GM19452 (cell line): ENCODE measurements at regions not wholly inside any gene's neighbourhood (a gene's known extent, or its start where the extent isn't known, plus 50 kb on each side); places are given as distances from the start of the nearest gene placed in this dataset.

Experiments used
- ATAC-seq: cut with Tn5 transposase; IDR thresholded peaks from one replicate; pipeline ENCODE4 v1.9.1; 2021; ENCODE audit not compliant: unreplicated experiment

- ATAC-seq = no peak
Measured at GRCh38 chr1:34591751-34592629, 162.9 kb upstream of the GJB5 start.

- no peak for ATAC-seq
Measured at GRCh38 chr1:34597877-34598514, 156.9 kb upstream of the GJB5 start.

GRCh38 chr1:34602907-34603306 lies 151.9 kb upstream of the GJB5 start:
- no peak for ATAC-seq

- no peak for ATAC-seq
Measured at GRCh38 chr1:34603594-34603993, 151.3 kb upstream of the GJB5 start.

GRCh38 chr1:34606504-34606903 lies 148.3 kb upstream of the GJB5 start:
- no peak for ATAC-seq

GRCh38 chr1:34610063-34610462 lies 144.8 kb upstream of the GJB5 start:
- ATAC-seq = no peak

GRCh38 chr1:34611571-34611970 lies 143.3 kb upstream of the GJB5 start:
- ATAC-seq = no peak

GRCh38 chr1:34612091-34612827 lies 142.6 kb upstream of the GJB5 start:
- ATAC-seq = no peak

GRCh38 chr1:34617321-34618118 lies 137.3 kb upstream of the GJB5 start:
- no peak for ATAC-seq

GRCh38 chr1:34618381-34618780 lies 136.5 kb upstream of the GJB5 start:
- no peak for ATAC-seq

- no peak for ATAC-seq
Measured at GRCh38 chr1:34619256-34619655, 135.6 kb upstream of the GJB5 start.

- ATAC-seq = no peak
Measured at GRCh38 chr1:34621916-34622315, 132.9 kb upstream of the GJB5 start.

- ATAC-seq = no peak
Measured at GRCh38 chr1:34625521-34626015, 129.3 kb upstream of the GJB5 start.

- ATAC-seq = no peak
Measured at GRCh38 chr1:34627465-34628240, 127.2 kb upstream of the GJB5 start.

GRCh38 chr1:34631126-34631525 lies 123.7 kb upstream of the GJB5 start:
- ATAC-seq = no peak

- ATAC-seq = no peak
Measured at GRCh38 chr1:34639701-34640100, 115.1 kb upstream of the GJB5 start.

- ATAC-seq = no peak
Measured at GRCh38 chr1:34640654-34641401, 114.0 kb upstream of the GJB5 start.

- ATAC-seq = no peak
Measured at GRCh38 chr1:34642679-34643078, 112.2 kb upstream of the GJB5 start.

- no peak for ATAC-seq
Measured at GRCh38 chr1:34645109-34645688, 109.6 kb upstream of the GJB5 start.
